ENCODE measurements at regions not wholly inside any gene's neighbourhood (a gene's known extent, or its start where the extent isn't known, plus 50 kb on each side); places are given as distances from the start of the nearest gene placed in this dataset.

- no peak for DNase-seq
Observed at GRCh38 chr2:95539290-95539689, 52.5 kb upstream of the TRIM43 start.

GRCh38 chr2:95539836-95540235, 52.0 kb upstream of the TRIM43 start:
- peak in 1 of 3 donors; percentile 5 for DNase-seq
